ENCODE measurements at regions not wholly inside any gene's neighbourhood (a gene's known extent, or its start where the extent isn't known, plus 50 kb on each side); places are given as distances from the start of the nearest gene placed in this dataset.

GRCh38 chr2:200052627-200053026 lies 97.2 kb downstream of the MAIP1 start:
- Histone ChIP-seq H3K4me3 (ENCODE audit: low read depth, low read length) (no peak overlapping the region), H3K36me3 (ENCODE audit: control insufficient read depth, insufficient read depth, low read length) (no peaks in the 10 kb centered on the region), H3K27me3 (ENCODE audit: control insufficient read depth, insufficient read depth, low read length) (no peaks in the 10 kb centered on the region)
- ChIA-PET POLR2A (no interaction called here), CTCF (no interaction called here)
- no peak for DNase-seq (ENCODE audit: low read depth)
- TF ChIP-seq CTCF (IDR thresholded peaks at IDR 0.05; ENCODE audit: insufficient read depth, low read depth, low read length), result no peak

DNA sequence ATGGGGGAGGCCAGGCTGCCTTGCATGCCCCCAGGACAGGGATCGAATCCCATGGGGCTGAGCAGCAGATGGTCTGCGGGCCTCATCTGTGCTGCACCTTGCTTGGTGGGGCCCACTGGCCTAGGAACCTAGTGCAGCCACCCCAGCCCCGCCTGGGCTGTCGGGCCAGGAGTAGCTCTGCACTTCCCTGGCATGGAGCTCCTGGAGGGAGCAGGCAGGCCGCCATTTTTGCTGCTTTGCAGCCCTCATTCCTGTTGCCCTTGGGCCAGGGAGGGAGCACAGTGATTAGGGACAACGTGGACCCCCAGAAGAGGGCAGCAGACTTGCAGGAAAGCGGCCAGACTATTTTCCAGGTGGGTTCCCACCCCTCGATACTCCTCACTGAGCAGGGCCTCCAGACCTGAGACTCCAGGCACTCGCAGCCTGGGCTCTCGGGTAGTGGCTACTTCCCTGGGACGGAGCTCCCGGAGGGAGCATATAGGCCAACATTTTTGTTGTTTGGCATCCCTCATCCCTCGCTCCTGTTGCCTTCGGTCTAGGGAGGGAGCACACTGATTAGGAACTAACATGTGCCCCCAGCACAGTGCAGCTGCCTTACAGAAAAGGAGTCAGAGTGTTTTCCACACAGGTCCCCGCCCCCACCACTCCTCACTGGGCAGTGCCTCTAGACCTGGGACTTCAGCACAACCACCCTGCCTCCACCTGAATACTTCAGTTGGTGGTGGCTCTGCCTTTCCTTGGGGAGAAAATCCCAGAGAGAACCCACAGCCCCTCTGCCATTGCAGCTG lies 99.5 kb downstream of the MAIP1 start:
- CTCF ChIA-PET, result no interaction called here
- Histone ChIP-seq H3K4me3 (ENCODE audit: low read depth, low read length) (no peak overlapping the region), H3K36me3 (ENCODE audit: control insufficient read depth, insufficient read depth, low read length) (no peaks in the 10 kb centered on the region), H3K27me3 (ENCODE audit: control insufficient read depth, insufficient read depth, low read length) (no peaks in the 10 kb centered on the region)
- TF ChIP-seq CTCF (IDR thresholded peaks at IDR 0.05; ENCODE audit: insufficient read depth, low read depth, low read length), result no peak
- POLR2A ChIA-PET, result no interaction called here
- DNase-seq (ENCODE audit: low read depth), result no peak

DNA sequence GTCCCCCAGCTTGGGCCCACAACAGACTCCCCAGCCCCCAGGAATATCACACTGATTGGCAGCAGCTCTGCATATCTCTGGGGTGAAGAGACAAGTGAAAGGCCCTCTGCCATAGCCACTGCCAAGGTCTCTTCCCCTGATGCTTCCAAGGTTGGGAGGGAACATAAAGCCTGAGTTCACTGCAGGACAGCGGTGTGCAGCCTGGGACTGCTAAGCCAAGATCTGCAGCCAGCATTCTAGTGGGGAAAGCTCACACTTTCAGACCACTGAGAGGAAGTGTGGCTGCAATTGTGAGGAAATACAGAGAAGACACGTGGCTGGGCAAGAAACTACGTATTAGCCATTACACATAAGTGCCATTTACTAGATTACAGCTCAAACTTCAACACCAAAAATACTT lies 100.7 kb downstream of the MAIP1 start:
- Histone ChIP-seq H3K27me3 (ENCODE audit: control insufficient read depth, insufficient read depth, low read length) (no peaks in the 10 kb centered on the region), H3K4me3 (ENCODE audit: low read depth, low read length) (no peak overlapping the region), H3K36me3 (ENCODE audit: control insufficient read depth, insufficient read depth, low read length) (no peaks in the 10 kb centered on the region)
- CTCF ChIA-PET, result interaction anchor here (1.1 kb wide), 1 partner anchor 124 kb away, joined by 3 read pairs; no protein-coding TSS in a partner anchor
- POLR2A ChIA-PET, result no interaction called here
- TF ChIP-seq CTCF (IDR thresholded peaks at IDR 0.05; ENCODE audit: insufficient read depth, low read depth, low read length), result no peak
- DNase-seq (ENCODE audit: low read depth), result no peak

GRCh38 chr2:200063155-200063554 lies 107.8 kb downstream of the MAIP1 start:
- Histone ChIP-seq H3K27me3 (ENCODE audit: control insufficient read depth, insufficient read depth, low read length) (peaks cover 3% of the 10 kb centered on the region; the same call in 1 of the 2 replicates), H3K4me3 (ENCODE audit: low read depth, low read length) (no peak overlapping the region), H3K36me3 (ENCODE audit: control insufficient read depth, insufficient read depth, low read length) (no peaks in the 10 kb centered on the region)
- ChIA-PET CTCF (no interaction called here), POLR2A (no interaction called here)
- no peak for DNase-seq (ENCODE audit: low read depth)
- TF ChIP-seq CTCF (IDR thresholded peaks at IDR 0.05; ENCODE audit: insufficient read depth, low read depth, low read length), result no peak

- POLR2A ChIA-PET, result interaction anchor here (0.5 kb wide), 1 partner anchor 725 kb away, joined by 4 read pairs; no protein-coding TSS in a partner anchor
- no peak for DNase-seq (ENCODE audit: low read depth)
- CTCF ChIA-PET, result no interaction called here
- no peaks in the 10 kb centered on the region for H3K36me3 ChIP-seq (ENCODE audit: control insufficient read depth, insufficient read depth, low read length)
- H3K27me3 ChIP-seq (ENCODE audit: control insufficient read depth, insufficient read depth, low read length), result peaks cover 3% of the 10 kb centered on the region; the same call in 1 of the 2 replicates
- no peak overlapping the region for H3K4me3 ChIP-seq (ENCODE audit: low read depth, low read length)
- no peak for TF ChIP-seq CTCF (IDR thresholded peaks at IDR 0.05; ENCODE audit: insufficient read depth, low read depth, low read length)
Measured at GRCh38 chr2:200064879-200065278, 109.5 kb downstream of the MAIP1 start.
